Keratinocyte (primary cell): ENCODE measurements at regions not wholly inside any gene's neighbourhood (a gene's known extent, or its start where the extent isn't known, plus 50 kb on each side); places are given as distances from the start of the nearest gene placed in this dataset.

ENCODE experiments used
- DNase-seq: peaks from one replicate; pipeline ENCODE4 v3.0.0-alpha.2; 2011; ENCODE audit warnings: low read depth, missing footprints, low spot score
- FAIRE-seq: peaks from 2 replicates; lab custom pipeline; 2011; peaks lifted over from hg19 to GRCh38; lab: Jason Lieb, UNC
- H2AFZ ChIP-seq: 2 replicates; pipeline ENCODE4 v1.6.0; 2012; ENCODE audit warnings: low read length, control low read depth, inconsistent platforms; ENCODE audit not compliant: control insufficient read depth
- H3K27ac ChIP-seq: 2 replicates; pipeline ENCODE4 v1.5.1; 2011; ENCODE audit warnings: low read length; ENCODE audit not compliant: control insufficient read depth, insufficient read depth
- H3K27me3 ChIP-seq: 3 replicates; pipeline ENCODE4 v1.6.0; 2011; ENCODE audit warnings: low read length; ENCODE audit not compliant: control insufficient read depth, insufficient read depth; ENCODE audit errors: extremely low read depth
- H3K36me3 ChIP-seq, 2 experiments: 2 replicates in 1 of 2; 3 replicates in 1 of 2; pipeline ENCODE4 v1.5.1; 2011; ENCODE audit warnings: low read length in 2 of 2, mild to moderate bottlenecking in 1 of 2; ENCODE audit not compliant: control insufficient read depth in 2 of 2, insufficient read depth in 2 of 2; ENCODE audit errors: extremely low read depth in 1 of 2
- H3K4me1 ChIP-seq: 3 replicates; pipeline ENCODE4 v1.5.1; 2011; ENCODE audit warnings: low read length; ENCODE audit not compliant: control insufficient read depth, insufficient read depth; ENCODE audit errors: extremely low read depth
- H3K4me2 ChIP-seq: 3 replicates; pipeline ENCODE4 v1.6.0; 2011; ENCODE audit warnings: low read depth, low read length; ENCODE audit not compliant: control insufficient read depth, insufficient read depth; ENCODE audit errors: extremely low read depth
- H3K4me3 ChIP-seq, 3 experiments: fragments of 200-600 bp in 1 of 3; sonication (generic) in 1 of 3; 2 replicates in 2 of 3; 3 replicates in 1 of 3; pipeline ENCODE4 v1.5.1; 2011 to 2016; ENCODE audit warnings: low read length in 3 of 3, mild to moderate bottlenecking in 3 of 3, control low read depth in 2 of 3, inconsistent platforms in 1 of 3, low read depth in 1 of 3, mixed read lengths in 1 of 3, mixed run types in 1 of 3, moderate library complexity in 1 of 3; ENCODE audit not compliant: control insufficient read depth in 2 of 3, insufficient read depth in 2 of 3; ENCODE audit errors: extremely low read depth in 1 of 3
- H3K79me2 ChIP-seq: 2 replicates; pipeline ENCODE4 v1.6.0; 2012; ENCODE audit warnings: low read length; ENCODE audit not compliant: control insufficient read depth, insufficient read depth
- H3K9ac ChIP-seq: 3 replicates; pipeline ENCODE4 v1.6.0; 2011; ENCODE audit warnings: low read length; ENCODE audit not compliant: control insufficient read depth, insufficient read depth; ENCODE audit errors: extremely low read depth
- H3K9me1 ChIP-seq: 3 replicates; pipeline ENCODE4 v1.6.0; 2011; ENCODE audit warnings: low read length; ENCODE audit not compliant: control insufficient read depth, insufficient read depth; ENCODE audit errors: extremely low read depth
- H3K9me3 ChIP-seq: 2 replicates; pipeline ENCODE4 v1.5.1; 2012; ENCODE audit warnings: low read depth, low read length; ENCODE audit not compliant: control insufficient read depth
- H4K20me1 ChIP-seq: 3 replicates; pipeline ENCODE4 v1.6.0; 2011; ENCODE audit warnings: low read length; ENCODE audit not compliant: control insufficient read depth, insufficient read depth; ENCODE audit errors: extremely low read depth
- EZH2 ChIP-seq: IDR thresholded peaks from one replicate; pipeline ENCODE4 v1.6.1; 2012; ENCODE audit warnings: inconsistent platforms, mild to moderate bottlenecking, low read length, moderate library complexity
- dilution Hi-C: fragments of 300-500 bp; cut with MboI; formaldehyde crosslinking; loops from one replicate; pipeline ENCODE4 v1.7.0; 2020; ENCODE audit warnings: low sequenced_read_pairs; ENCODE audit not compliant: extremely low pct_ligation_motif_present
- TF ChIP-seq, protein P1 (sequence below), 3 experiments: IDR thresholded peaks in 1 of 3; conservative IDR thresholded peaks in 1 of 3; optimal IDR thresholded peaks in 1 of 3; 2 replicates in 2 of 3; 3 replicates in 1 of 3; pipeline versions ENCODE3 to v1.5.1; 2011; ENCODE audit warnings: low read length in 3 of 3, mild to moderate bottlenecking in 3 of 3, moderate library complexity in 2 of 3, control low read depth in 1 of 3, inconsistent platforms in 1 of 3; ENCODE audit not compliant: insufficient read depth in 2 of 3; ENCODE audit errors: extremely low read depth in 1 of 3

GRCh38 chrX:138006180-138006579 is 440.3 kb downstream of the ZIC3 start:
- no peak for TF ChIP-seq EZH2
- TF ChIP-seq, protein P1, sequence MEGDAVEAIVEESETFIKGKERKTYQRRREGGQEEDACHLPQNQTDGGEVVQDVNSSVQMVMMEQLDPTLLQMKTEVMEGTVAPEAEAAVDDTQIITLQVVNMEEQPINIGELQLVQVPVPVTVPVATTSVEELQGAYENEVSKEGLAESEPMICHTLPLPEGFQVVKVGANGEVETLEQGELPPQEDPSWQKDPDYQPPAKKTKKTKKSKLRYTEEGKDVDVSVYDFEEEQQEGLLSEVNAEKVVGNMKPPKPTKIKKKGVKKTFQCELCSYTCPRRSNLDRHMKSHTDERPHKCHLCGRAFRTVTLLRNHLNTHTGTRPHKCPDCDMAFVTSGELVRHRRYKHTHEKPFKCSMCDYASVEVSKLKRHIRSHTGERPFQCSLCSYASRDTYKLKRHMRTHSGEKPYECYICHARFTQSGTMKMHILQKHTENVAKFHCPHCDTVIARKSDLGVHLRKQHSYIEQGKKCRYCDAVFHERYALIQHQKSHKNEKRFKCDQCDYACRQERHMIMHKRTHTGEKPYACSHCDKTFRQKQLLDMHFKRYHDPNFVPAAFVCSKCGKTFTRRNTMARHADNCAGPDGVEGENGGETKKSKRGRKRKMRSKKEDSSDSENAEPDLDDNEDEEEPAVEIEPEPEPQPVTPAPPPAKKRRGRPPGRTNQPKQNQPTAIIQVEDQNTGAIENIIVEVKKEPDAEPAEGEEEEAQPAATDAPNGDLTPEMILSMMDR (optimal IDR thresholded peaks at IDR 0.05 in 1 of 3, IDR thresholded peaks at IDR 0.05 in 1 of 3, conservative IDR thresholded peaks at IDR 0.05 in 1 of 3; ENCODE audit: extremely low read depth in 1 of 3, insufficient read depth in 2 of 3, low read length in 3 of 3) = no peak
- Histone ChIP-seq H3K9me1 (no peaks in the 10 kb centered on the region), H3K36me3 (no peaks in the 10 kb centered on the region), H3K9ac (no peak overlapping the region), H3K27me3 (no peaks in the 10 kb centered on the region), H2AFZ (no peak overlapping the region), H3K4me1 (no peaks in the 10 kb centered on the region), H4K20me1 (no peaks in the 10 kb centered on the region), H3K9me3 (no peaks in the 10 kb centered on the region), H3K79me2 (no peaks in the 10 kb centered on the region), H3K4me2 (no peak overlapping the region), H3K27ac (no peak overlapping the region), H3K4me3 (no peak overlapping the region)
- dilution Hi-C loops = no loop called here
- no peak for FAIRE-seq
- no peak for DNase-seq

GRCh38 chrX:138008281-138008680 is 442.4 kb downstream of the ZIC3 start:
- no peak for FAIRE-seq
- Histone ChIP-seq H3K9me3 (no peaks in the 10 kb centered on the region), H3K27me3 (no peaks in the 10 kb centered on the region), H3K27ac (no peak overlapping the region), H2AFZ (no peak overlapping the region), H3K4me2 (no peak overlapping the region), H3K79me2 (no peaks in the 10 kb centered on the region), H3K9me1 (no peaks in the 10 kb centered on the region), H3K4me3 (no peak overlapping the region), H3K4me1 (no peaks in the 10 kb centered on the region), H3K36me3 (no peaks in the 10 kb centered on the region), H3K9ac (no peak overlapping the region), H4K20me1 (no peaks in the 10 kb centered on the region)
- TF ChIP-seq EZH2 = no peak
- TF ChIP-seq, protein P1 (optimal IDR thresholded peaks at IDR 0.05 in 1 of 3, IDR thresholded peaks at IDR 0.05 in 1 of 3, conservative IDR thresholded peaks at IDR 0.05 in 1 of 3; ENCODE audit: extremely low read depth in 1 of 3, insufficient read depth in 2 of 3, low read length in 3 of 3) = no peak
- DNase-seq = no peak
- dilution Hi-C loops = no loop called here
